Pancreas (tissue), 10 donors: ENCODE measurements at regions not wholly inside any gene's neighbourhood (a gene's known extent, or its start where the extent isn't known, plus 50 kb on each side); places are given as distances from the start of the nearest gene placed in this dataset.

Source experiments
- ATAC-seq, 4 donors: fragments of 200-7000 bp; cut with Tn5 transposase; one replicate each; pipeline versions ENCODE4 v1.8.0 to v1.9.1; 2020; ENCODE audit warnings: mild to moderate bottlenecking in 4 of 4, moderate library complexity in 4 of 4
- DNase-seq, 6 donors: peaks; one replicate each; pipeline ENCODE4 v3.0.0-alpha.2; 2020
- FAIRE-seq: peaks from 2 replicates; lab custom pipeline; 2012; peaks lifted over from hg19 to GRCh38; lab: Jason Lieb, UNC
- H3K27ac ChIP-seq, 4 donors: fragments of 200-600 bp; sonication (generic); 1 replicate in 3 of 4; 2 replicates in 1 of 4; pipeline versions ENCODE4 v1.5.0 to v1.8.0; 2020
- H3K27me3 ChIP-seq, 4 donors: fragments of 200-600 bp; one replicate each; pipeline ENCODE4 v1.8.0; 2021
- H3K36me3 ChIP-seq, 3 donors: fragments of 200-600 bp; sonication (generic) in 1 of 3; one replicate each; pipeline versions ENCODE4 v1.5.0 to v1.8.0; 2020 to 2021
- H3K4me1 ChIP-seq, 3 donors: fragments of 200-600 bp; one replicate each; pipeline ENCODE4 v1.8.0; 2021
- H3K4me3 ChIP-seq, 4 donors: fragments of 200-600 bp; sonication (generic) in 2 of 4; one replicate each; pipeline versions ENCODE4 v1.5.0 to v1.8.0; 2020 to 2021
- H3K9me3 ChIP-seq, 4 donors: fragments of 200-600 bp; one replicate each; pipeline ENCODE4 v1.8.0; 2021
- CTCF ChIP-seq, 4 donors: fragments of 200-600 bp; sonication (generic) in 3 of 4; IDR thresholded peaks; one replicate each; pipeline versions ENCODE4 v1.5.0 to v1.8.0; 2021; ENCODE audit warnings: antibody characterized with exemption in 4 of 4
- WGBS, 2 donors: extraction: QIAGEN DNeasy Blood & Tissue Kit; methylation state at CpG; one replicate each; pipeline ENCODE4 v1.1.7; 2013; 5-methylcytosine and 5-hydroxymethylcytosine counted together
- intact Hi-C, 3 donors: fragments of 100-400 bp; cut with DNase I; formaldehyde crosslinking; loops; one replicate each; pipeline versions ENCODE4 v1.11.1 to v1.14.2; 2022
- donor health status: healthy with polysubstance abuse.
- donor health status: DM: no; HTN: no; CAD: no; lungs with moderate emphysema.
- donor health status: DM: no; HTN: no; CAD: no.
- donor health status: control.
- donor health status: control.
- donor health status: Bipolar disorder and iron deficiency.
- donor health status: DM: yes; HTN: yes; CAD: no.
- donor health status: DM: no; HTN: no; CAD: no.
- donor health status: DM: no; HTN: no; CAD: no.
- donor health status: DM: yes; HTN: yes; CAD: no.

- H3K27me3 ChIP-seq: no peaks in the 10 kb centered on the region
- H3K9me3 ChIP-seq: no peaks in the 10 kb centered on the region
- FAIRE-seq: no peak
- no peaks in the 10 kb centered on the region for H3K36me3 ChIP-seq
- no peak for TF ChIP-seq CTCF (IDR thresholded peaks at IDR 0.05)
- intact Hi-C loops: no loop called here
- ATAC-seq: no peak
- 95 to 97% methylated on average over 29 to 30 of the region's 30 CpGs for WGBS, 2 donors
- no peaks in the 10 kb centered on the region for H3K4me1 ChIP-seq
- DNase-seq: peak in 1 of 6 donors; percentile 53
- no peak overlapping the region for H3K27ac ChIP-seq
- no peak overlapping the region for H3K4me3 ChIP-seq
These were observed 92.9 kb upstream of the MAST4 start for GRCh38 chr5:66503203-66503789.

GRCh38 chr5:66507106-66507505, 89.1 kb upstream of the MAST4 start:
- WGBS, 2 donors: 89 to 92% methylated on average over 2 of the region's 2 CpGs
- FAIRE-seq: no peak
- intact Hi-C loops: no loop called here

GRCh38 chr5:66511491-66511890, 84.7 kb upstream of the MAST4 start:
- FAIRE-seq (no peak), DNase-seq (no peak), ATAC-seq (no peak)
- no peaks in the 10 kb centered on the region for H3K4me1 ChIP-seq
- H3K27me3 ChIP-seq: no peaks in the 10 kb centered on the region
- no peaks in the 10 kb centered on the region for H3K9me3 ChIP-seq
- intact Hi-C loops: no loop called here
- no peak overlapping the region for H3K4me3 ChIP-seq
- H3K27ac ChIP-seq: no peak overlapping the region
- WGBS, 2 donors: 93 to 94% methylated on average over 4 of the region's 4 CpGs
- TF ChIP-seq CTCF (IDR thresholded peaks at IDR 0.05): no peak
- no peaks in the 10 kb centered on the region for H3K36me3 ChIP-seq

More at GRCh38 chr5:66507106-66507505, 89.1 kb upstream of the MAST4 start:
- no peak overlapping the region for H3K27ac ChIP-seq
- no peaks in the 10 kb centered on the region for H3K9me3 ChIP-seq
- TF ChIP-seq CTCF (IDR thresholded peaks at IDR 0.05): no peak
- H3K4me1 ChIP-seq: no peaks in the 10 kb centered on the region
- H3K36me3 ChIP-seq: no peaks in the 10 kb centered on the region
- ATAC-seq (no peak), DNase-seq (no peak)
- H3K27me3 ChIP-seq: no peaks in the 10 kb centered on the region
- no peak overlapping the region for H3K4me3 ChIP-seq

- ATAC-seq (no peak), FAIRE-seq (no peak), DNase-seq (no peak)
- Histone ChIP-seq H3K36me3 (no peaks in the 10 kb centered on the region), H3K9me3 (no peaks in the 10 kb centered on the region), H3K4me1 (no peaks in the 10 kb centered on the region), H3K27me3 (no peaks in the 10 kb centered on the region), H3K27ac (no peak overlapping the region), H3K4me3 (no peak overlapping the region)
- WGBS, 2 donors: 58 to 60% methylated on average over 3 of the region's 3 CpGs
- TF ChIP-seq CTCF (IDR thresholded peaks at IDR 0.05): no peak
- intact Hi-C loops: no loop called here
These were observed 83.1 kb upstream of the MAST4 start for GRCh38 chr5:66513130-66513529.

- Histone ChIP-seq H3K36me3 (no peaks in the 10 kb centered on the region), H3K4me3 (no peak overlapping the region), H3K27ac (no peak overlapping the region), H3K4me1 (no peaks in the 10 kb centered on the region), H3K27me3 (no peaks in the 10 kb centered on the region), H3K9me3 (no peaks in the 10 kb centered on the region)
- FAIRE-seq (no peak), DNase-seq (no peak), ATAC-seq (no peak)
- TF ChIP-seq CTCF (IDR thresholded peaks at IDR 0.05): no peak
- 73 to 79% methylated on average over 5 of the region's 5 CpGs for WGBS, 2 donors
- intact Hi-C loops: no loop called here
These were observed 81.0 kb upstream of the MAST4 start for GRCh38 chr5:66515209-66515608.
